PC-9 (cell line): ENCODE measurements at regions not wholly inside any gene's neighbourhood (a gene's known extent, or its start where the extent isn't known, plus 50 kb on each side); places are given as distances from the start of the nearest gene placed in this dataset.
"Not testable (repeated sequence)": the region's sequence is repeated elsewhere in the genome, so short reads cannot be mapped to it uniquely, and the experiment has no call there.

Experiments
- BruUV-seq: library from RNA; stranded (reverse); fragments of 400-500 nt; replicated peaks from 2 replicates; lab custom pipeline; 2021; lab: Mats Ljungman, UMichigan
- CTCF ChIA-PET: fragments of 300-600 bp; sonication (Branson Sonifier 250); formaldehyde crosslinking; loops from one replicate; lab custom pipeline; 2022; ENCODE audit warnings: antibody characterized with exemption; lab: Charles Lee
- POLR2A ChIA-PET: fragments of 300-600 bp; sonication (Branson Sonifier 250); formaldehyde crosslinking; loops from one replicate; lab custom pipeline; 2022; ENCODE audit warnings: antibody characterized with exemption; ENCODE audit not compliant: unreplicated experiment; lab: Charles Lee
- DNase-seq, 2 experiments: peaks; one replicate each; pipeline versions ENCODE4 v3.0.0 to v3.0.0-alpha.2; 2015 to 2022; ENCODE audit warnings: mixed read lengths in 1 of 2
- H2AFZ ChIP-seq: fragments of 200-600 bp; sonication (generic); 2 replicates; pipeline ENCODE4 v1.8.1; 2017; ENCODE audit warnings: antibody characterized with exemption
- H3F3A ChIP-seq: fragments of 200-600 bp; sonication (generic); 2 replicates; pipeline ENCODE4 v1.8.1; 2017; ENCODE audit warnings: antibody characterized with exemption, mild to moderate bottlenecking, low read depth; ENCODE audit not compliant: insufficient read depth
- H3K27ac ChIP-seq: fragments of 200-600 bp; sonication (generic); 2 replicates; pipeline ENCODE4 v1.6.1; 2016; ENCODE audit warnings: mixed run types
- H3K27me3 ChIP-seq: fragments of 200-600 bp; sonication (generic); 2 replicates; pipeline ENCODE4 v1.6.1; 2016; ENCODE audit warnings: low read depth, mixed run types; ENCODE audit not compliant: insufficient read depth
- H3K36me3 ChIP-seq: fragments of 200-600 bp; sonication (generic); 2 replicates; pipeline ENCODE4 v1.6.1; 2016; ENCODE audit warnings: low read depth, mixed run types
- H3K4me1 ChIP-seq: fragments of 200-600 bp; sonication (generic); replicated peaks from 2 replicates; pipeline ENCODE4 v1.6.1; 2016; ENCODE audit warnings: mixed run types; ENCODE audit not compliant: insufficient read depth
- H3K4me2 ChIP-seq: fragments of 200-600 bp; sonication (generic); 2 replicates; pipeline ENCODE4 v1.6.1; 2017; ENCODE audit warnings: mixed run types
- H3K4me3 ChIP-seq: fragments of 200-600 bp; sonication (generic); 2 replicates; pipeline ENCODE4 v1.6.1; 2016; ENCODE audit warnings: mixed run types
- H3K79me2 ChIP-seq: fragments of 200-600 bp; sonication (generic); 2 replicates; pipeline ENCODE4 v1.6.1; 2017; ENCODE audit warnings: low read depth, mixed run types
- H3K9me2 ChIP-seq: fragments of 200-600 bp; sonication (generic); 2 replicates; pipeline ENCODE4 v1.8.1; 2017; ENCODE audit warnings: mild to moderate bottlenecking; ENCODE audit not compliant: insufficient read depth
- H3K9me3 ChIP-seq: fragments of 200-600 bp; sonication (generic); 2 replicates; pipeline ENCODE4 v1.8.1; 2016; ENCODE audit warnings: low read depth; ENCODE audit not compliant: insufficient read depth
- H4K20me1 ChIP-seq: fragments of 200-600 bp; sonication (generic); 2 replicates; pipeline ENCODE4 v1.8.1; 2017; ENCODE audit not compliant: insufficient read depth
- EZH2 ChIP-seq: fragments of 200-600 bp; sonication (generic); IDR thresholded peaks from 2 replicates; pipeline ENCODE4 v1.8.0; 2017; ENCODE audit warnings: antibody characterized with exemption, low read depth
- intact Hi-C: fragments of 100-400 bp; cut with micrococcal nuclease; formaldehyde crosslinking; loops from one replicate; pipeline ENCODE4 v1.10.0; 2022; ENCODE audit not compliant: unreplicated experiment
- TF ChIP-seq, protein P1 (sequence below): fragments of 200-600 bp; sonication (generic); conservative IDR thresholded peaks from 2 replicates; pipeline ENCODE4 v1.6.1; 2017; ENCODE audit warnings: mixed run types, antibody characterized with exemption, mild to moderate bottlenecking, moderate library complexity

DNA sequence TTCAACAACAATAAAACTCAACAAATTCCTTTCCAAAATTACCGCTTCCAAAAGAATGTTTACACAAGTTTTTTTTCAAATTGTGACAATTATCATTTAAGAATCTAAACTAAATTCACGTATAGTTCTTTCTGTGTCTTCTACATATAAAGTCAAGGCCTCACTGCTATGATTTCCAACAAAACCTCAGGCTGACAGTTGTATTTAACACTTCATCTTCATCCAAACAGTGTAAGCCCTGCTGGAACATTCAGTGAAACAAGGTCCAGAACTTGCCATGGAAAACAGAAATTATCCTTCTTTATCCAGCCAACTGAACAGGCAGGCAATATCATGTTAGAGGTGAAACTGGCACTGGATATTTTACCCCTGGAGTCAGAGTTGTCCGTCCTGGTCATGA, 357.9 kb downstream of the PID1 start:
- Histone ChIP-seq H3K36me3 (no peaks in the 10 kb centered on the region), H3K4me3 (no peak overlapping the region), H3K4me2 (no peak overlapping the region), H3K27ac (no peak overlapping the region), H4K20me1 (no peaks in the 10 kb centered on the region), H3K9me2 (no peaks in the 10 kb centered on the region), H2AFZ (no peak overlapping the region), H3K27me3 (no peaks in the 10 kb centered on the region), H3F3A (no peaks in the 10 kb centered on the region), H3K4me1 (no peaks in the 10 kb centered on the region), H3K9me3 (no peaks in the 10 kb centered on the region), H3K79me2 (no peaks in the 10 kb centered on the region)
- CTCF ChIA-PET = no interaction called here
- TF ChIP-seq EZH2 = no peak
- TF ChIP-seq, protein P1, sequence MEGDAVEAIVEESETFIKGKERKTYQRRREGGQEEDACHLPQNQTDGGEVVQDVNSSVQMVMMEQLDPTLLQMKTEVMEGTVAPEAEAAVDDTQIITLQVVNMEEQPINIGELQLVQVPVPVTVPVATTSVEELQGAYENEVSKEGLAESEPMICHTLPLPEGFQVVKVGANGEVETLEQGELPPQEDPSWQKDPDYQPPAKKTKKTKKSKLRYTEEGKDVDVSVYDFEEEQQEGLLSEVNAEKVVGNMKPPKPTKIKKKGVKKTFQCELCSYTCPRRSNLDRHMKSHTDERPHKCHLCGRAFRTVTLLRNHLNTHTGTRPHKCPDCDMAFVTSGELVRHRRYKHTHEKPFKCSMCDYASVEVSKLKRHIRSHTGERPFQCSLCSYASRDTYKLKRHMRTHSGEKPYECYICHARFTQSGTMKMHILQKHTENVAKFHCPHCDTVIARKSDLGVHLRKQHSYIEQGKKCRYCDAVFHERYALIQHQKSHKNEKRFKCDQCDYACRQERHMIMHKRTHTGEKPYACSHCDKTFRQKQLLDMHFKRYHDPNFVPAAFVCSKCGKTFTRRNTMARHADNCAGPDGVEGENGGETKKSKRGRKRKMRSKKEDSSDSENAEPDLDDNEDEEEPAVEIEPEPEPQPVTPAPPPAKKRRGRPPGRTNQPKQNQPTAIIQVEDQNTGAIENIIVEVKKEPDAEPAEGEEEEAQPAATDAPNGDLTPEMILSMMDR = no peak
- intact Hi-C loops = no loop called here
- POLR2A ChIA-PET = no interaction called here
- no TSS peak for BruUV-seq
- no peak for DNase-seq

DNA sequence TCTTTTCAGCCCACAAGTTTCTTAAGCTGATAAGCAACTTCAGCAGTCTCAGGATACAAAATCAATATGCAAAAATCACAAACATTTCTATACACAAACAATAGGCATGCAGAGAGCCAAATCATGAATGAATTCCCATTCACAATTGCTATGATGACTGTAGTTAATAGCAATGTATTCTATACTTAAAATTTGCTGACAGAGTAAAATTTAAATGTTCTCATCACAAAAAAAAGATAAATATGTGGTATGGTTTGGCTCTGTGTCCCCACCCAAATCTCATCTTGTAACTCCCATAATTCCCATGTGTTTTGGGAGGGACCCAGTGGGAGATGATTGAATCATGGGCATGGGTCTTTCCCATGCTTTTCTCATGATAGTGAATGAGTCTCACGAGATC, 360.2 kb downstream of the PID1 start:
- intact Hi-C loops, DNase-seq, H3K9me2 ChIP-seq, BruUV-seq, H3K4me2 ChIP-seq, POLR2A ChIA-PET, H3K36me3 ChIP-seq, H3F3A ChIP-seq, H3K27me3 ChIP-seq, H3K4me3 ChIP-seq, CTCF ChIA-PET, H3K79me2 ChIP-seq, H3K27ac ChIP-seq, H2AFZ ChIP-seq, H4K20me1 ChIP-seq, H3K9me3 ChIP-seq, H3K4me1 ChIP-seq: not testable (repeated sequence)

DNA sequence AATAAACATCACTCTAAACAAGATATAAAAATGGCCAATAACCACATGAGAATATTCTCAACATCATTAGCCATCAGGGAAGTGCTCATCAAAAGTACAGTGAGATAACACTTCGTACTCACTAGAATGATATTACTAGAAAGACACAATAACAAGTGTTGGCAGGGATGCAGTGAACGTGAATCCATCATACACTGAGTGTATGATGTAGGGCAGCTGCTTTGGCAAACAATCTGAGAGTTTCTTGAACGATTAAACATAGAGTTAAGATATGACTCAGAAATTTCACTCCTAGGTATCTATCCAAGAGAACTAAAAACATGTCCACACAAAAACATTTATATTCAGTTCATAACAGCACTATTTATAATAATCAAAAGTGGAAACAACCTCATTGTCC, 368.9 kb downstream of the PID1 start:
- Histone ChIP-seq H3F3A (no peaks in the 10 kb centered on the region), H3K9me2 (no peaks in the 10 kb centered on the region), H3K27ac (no peak overlapping the region), H3K4me3 (no peak overlapping the region), H3K4me1 (no peaks in the 10 kb centered on the region), H3K9me3 (no peaks in the 10 kb centered on the region), H2AFZ (no peak overlapping the region), H3K27me3 (no peaks in the 10 kb centered on the region), H3K79me2 (no peaks in the 10 kb centered on the region), H4K20me1 (no peaks in the 10 kb centered on the region), H3K36me3 (no peaks in the 10 kb centered on the region), H3K4me2 (no peak overlapping the region)
- no TSS peak for BruUV-seq
- TF ChIP-seq, protein P1 = no peak
- no peak for TF ChIP-seq EZH2
- POLR2A ChIA-PET = no interaction called here
- intact Hi-C loops = no loop called here
- DNase-seq = no peak
- CTCF ChIA-PET = no interaction called here

DNA sequence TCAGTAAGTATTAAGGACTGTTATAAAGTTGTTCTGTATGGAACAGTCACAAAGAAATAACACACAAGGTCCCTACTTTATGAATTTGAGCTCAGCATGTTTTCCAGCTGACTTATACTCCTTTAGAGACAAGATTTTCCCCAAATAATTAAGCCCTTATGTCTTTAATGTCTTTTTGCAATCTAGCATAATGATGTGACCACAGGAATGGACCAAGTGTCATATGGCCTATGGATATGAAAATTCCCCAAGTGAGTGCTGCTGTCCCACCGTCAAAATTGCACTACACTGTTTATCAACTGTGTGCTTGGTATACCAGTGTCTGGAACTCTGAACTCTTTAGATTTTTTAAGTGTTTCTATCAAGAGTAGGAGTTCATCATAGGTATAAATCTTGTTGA, 369.6 kb downstream of the PID1 start:
- ChIA-PET CTCF (no interaction called here), POLR2A (no interaction called here)
- Histone ChIP-seq H3K4me1 (no peaks in the 10 kb centered on the region), H3K36me3 (no peaks in the 10 kb centered on the region), H3K4me3 (no peak overlapping the region), H2AFZ (no peak overlapping the region), H3K79me2 (no peaks in the 10 kb centered on the region), H3K9me2 (no peaks in the 10 kb centered on the region), H3K27ac (no peak overlapping the region), H3K27me3 (no peaks in the 10 kb centered on the region), H3K4me2 (no peak overlapping the region), H3F3A (no peaks in the 10 kb centered on the region), H3K9me3 (no peaks in the 10 kb centered on the region), H4K20me1 (no peaks in the 10 kb centered on the region)
- no peak for TF ChIP-seq EZH2
- TF ChIP-seq, protein P1 = no peak
- BruUV-seq = no TSS peak
- intact Hi-C loops = no loop called here
- no peak for DNase-seq
